NCI-H1092 (cell line): ENCODE measurements at regions not wholly inside any gene's neighbourhood (a gene's known extent, or its start where the extent isn't known, plus 50 kb on each side); places are given as distances from the start of the nearest gene placed in this dataset.
A peak's percentile ranks its signal among the peaks of the same experiment; 100 is the strongest.

Experiments used
- DNase-seq: peaks from one replicate; lab custom pipeline; 2025; lab: John Stamatoyannopoulos, UW

GRCh38 chr5:2603272-2603575 lies 148.3 kb downstream of the IRX2 start:
- DNase-seq: no peak

DNA sequence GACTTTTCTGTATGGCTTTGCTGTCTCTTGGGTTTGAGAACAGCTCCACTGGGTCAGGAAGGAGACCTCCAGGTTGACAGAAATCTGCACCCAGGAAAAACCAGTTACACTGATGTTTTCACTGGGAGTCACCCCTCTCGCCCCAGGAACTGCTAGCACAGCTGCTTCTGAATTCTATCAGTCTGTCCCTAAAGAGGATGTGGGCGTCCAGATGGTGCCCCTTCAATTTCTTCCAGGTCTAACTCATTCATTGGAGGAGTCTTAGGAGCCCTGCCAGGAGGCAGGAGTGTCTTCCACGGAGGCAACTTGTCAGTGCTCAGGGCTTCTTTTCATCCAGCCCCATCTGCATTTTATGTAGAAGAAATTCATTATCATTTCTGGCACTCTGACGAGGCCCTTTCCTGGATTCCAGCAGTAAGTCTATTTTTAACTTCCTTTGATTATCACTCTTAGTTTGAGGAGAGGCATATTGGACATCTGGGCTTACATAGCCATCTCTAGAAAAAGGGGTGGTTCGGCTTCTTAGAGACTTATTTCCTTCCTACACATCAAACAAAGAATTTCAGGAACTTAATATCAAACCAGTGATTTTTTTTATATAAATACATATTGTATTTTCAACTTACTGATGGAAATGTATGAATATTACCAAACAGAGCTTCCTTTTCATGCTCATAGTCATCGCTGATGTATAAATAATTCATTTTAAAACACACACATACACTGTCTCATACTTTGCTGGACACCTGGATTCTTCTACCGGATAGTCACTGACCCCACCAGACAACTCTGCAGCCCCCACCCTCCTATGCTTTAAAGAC lies 148.8 kb downstream of the IRX2 start:
- no peak for DNase-seq

DNA sequence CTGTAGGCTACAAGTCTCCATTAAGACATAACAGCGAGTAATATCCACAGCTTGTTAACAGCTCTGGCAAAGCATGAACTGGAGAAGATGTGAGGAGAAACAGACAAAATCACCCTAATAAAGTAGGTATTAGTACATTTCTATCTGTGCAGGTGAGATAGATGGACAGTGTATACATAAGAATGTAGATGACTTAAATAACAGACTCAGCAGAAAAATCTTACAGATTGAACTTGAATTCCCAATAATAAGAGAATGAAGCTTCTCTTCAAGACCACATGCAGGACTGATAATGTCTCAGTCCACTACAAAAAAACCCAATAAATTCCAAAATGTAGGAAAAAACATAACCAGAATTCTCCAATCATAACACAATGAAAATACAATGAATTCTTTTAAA lies 153.0 kb downstream of the IRX2 start:
- no peak for DNase-seq

GRCh38 chr5:2594701-2595100 lies 156.8 kb downstream of the IRX2 start:
- DNase-seq: no peak

- DNase-seq: no peak
These were observed 158.7 kb downstream of the IRX2 start for GRCh38 chr5:2592766-2593165.

- DNase-seq: no peak
These were observed 159.6 kb downstream of the IRX2 start for GRCh38 chr5:2591777-2592453.

DNA sequence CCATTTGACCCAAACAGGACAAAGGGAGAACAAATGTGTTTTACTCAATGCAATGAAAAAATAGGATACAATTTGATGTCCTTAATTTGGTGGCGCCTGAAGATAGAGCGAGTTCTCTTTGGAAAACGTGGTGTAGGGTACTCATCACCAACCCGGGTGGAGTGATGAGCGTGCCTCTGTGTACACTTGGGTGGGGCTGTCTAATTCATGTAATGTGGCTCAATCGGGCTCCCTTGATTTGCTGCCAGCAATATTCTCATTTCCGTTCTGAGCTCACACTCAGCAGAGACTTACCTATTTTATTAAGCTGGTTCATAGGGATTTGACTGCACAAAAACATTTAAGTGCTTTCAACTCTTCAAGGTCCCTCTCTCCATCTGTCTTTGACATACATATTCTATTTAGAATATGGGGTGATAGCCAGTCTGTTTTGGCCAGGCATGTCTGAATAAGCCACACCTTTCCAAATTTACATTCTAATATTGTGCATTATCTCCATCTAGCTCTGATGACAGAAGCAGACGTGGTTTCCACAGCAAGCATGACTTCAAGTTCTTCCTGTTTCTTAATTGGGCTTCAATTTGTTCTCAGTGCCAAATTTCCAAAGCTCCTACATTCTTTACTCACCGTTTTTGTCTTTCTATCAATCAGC lies 162.5 kb downstream of the IRX2 start:
- DNase-seq: peak; percentile 41

DNA sequence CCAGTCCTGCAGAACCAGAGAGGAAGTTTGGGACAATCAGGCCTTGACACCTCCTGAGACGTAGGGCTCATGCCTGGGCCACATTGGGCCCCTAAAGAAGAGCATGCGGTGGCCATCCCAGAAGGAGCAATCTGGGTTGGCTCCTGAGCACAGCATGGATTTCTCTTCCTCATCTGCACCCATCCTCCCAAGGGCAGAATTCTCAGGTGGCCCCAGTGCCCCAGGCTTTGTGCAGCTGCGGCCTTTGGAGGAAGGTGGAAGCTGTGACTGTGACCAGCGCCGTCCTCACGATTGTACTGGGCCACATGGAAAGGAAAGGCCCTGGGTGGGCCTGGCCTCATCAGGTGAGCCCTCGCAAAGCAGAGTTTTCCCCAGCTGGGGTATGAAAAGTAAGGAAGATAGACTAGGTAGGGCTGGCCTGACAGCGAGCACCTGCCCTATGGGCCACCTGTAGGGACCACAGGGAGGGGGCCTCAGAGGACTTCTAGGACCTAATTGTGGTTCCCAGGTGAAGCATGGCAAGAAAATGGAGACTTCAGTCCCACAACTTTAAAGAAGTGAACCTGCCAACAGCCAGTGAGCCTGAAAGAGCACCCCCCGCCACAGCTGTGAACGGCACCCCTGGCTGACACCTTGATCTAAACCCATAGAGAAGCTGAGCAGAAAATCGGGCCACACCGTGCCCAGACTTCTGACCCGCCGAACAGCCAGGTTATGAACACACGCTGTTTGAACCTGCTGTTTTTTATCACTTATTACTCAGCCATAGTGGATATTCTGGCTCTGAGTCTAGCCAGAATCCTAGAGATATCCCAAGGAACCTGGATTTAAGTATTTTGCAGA lies 164.1 kb downstream of the IRX2 start:
- DNase-seq: no peak

DNA sequence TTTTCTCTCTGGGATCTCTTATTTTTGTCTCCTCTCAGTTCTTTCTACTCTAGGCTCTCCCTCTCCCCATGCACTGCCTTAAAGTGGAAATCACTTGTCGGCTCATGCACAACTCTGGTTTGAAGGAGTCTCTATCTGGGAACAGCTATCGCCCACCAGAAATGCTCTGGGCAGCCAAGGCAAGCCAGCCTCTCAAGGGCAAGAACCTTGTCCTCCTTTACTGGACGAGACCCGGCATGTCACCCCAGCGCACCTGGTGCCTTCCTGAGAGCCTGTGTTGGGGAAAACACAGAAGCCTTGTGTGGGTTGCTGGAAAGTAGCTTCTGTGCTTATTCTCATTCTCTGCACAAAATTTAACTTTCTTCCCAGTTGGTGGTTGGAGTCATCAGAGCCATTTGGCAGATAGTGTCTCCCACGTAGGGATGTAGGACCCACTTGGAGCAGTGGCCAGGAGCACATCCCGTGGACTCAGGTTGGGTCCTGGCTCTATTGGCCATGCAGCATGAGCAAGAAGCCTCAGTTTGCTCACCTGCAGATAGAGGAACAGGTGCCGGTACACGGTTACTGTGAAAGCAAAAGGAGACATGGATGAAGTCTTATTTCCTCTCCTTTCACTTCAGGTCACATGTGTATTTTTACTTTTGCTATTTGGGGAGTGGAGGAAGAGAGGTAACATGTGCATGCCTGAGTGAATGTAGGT lies 165.3 kb downstream of the IRX2 start:
- no peak for DNase-seq

DNA sequence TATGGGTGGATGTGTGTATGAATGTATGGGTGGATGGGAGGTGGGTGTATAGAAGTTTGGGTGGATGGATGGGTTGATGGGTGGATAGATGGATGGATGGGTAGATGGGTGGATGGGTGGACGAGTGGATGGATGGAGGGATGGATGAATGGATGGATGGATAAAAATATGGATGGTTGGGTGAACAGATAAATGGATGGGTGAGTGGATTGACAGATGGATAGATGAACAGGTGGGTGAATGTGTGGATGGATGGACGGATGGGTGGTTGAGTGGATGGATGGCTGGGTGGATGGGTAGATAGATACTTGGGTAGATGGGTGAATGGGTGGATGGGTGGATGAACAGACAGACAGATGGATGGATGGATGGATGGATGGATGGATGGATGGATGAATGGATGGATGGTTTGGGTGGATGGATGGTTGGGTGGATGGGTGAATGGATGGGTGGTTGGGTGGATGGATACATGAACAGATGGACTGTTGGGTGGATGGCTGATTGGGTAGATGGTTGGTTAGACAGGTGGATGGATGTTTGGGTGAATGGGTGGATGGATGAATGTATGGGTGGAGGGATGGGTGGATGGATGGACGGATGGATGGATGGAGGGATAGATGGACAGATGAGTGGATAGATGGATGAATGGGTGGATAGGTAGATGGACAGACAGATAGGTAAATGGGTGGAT lies 166.8 kb downstream of the IRX2 start:
- DNase-seq: no peak

DNA sequence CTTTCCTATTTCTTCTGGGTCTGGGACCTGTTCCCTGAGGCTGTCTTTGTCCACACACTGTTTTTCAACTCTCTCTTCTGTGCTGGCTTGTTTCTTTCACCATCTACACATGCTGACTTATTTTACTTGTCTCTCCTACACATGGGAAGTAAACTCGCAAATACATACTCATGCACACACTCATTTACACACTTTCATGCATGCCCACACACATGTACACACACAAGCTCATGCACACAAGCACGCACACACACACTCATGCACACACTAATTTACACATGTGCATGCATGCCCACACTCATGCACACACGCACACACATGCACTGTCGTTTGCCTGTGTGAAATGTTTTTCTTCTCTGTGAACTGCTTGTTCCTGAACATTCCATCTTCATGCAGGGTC lies 169.0 kb downstream of the IRX2 start:
- no peak for DNase-seq

DNA sequence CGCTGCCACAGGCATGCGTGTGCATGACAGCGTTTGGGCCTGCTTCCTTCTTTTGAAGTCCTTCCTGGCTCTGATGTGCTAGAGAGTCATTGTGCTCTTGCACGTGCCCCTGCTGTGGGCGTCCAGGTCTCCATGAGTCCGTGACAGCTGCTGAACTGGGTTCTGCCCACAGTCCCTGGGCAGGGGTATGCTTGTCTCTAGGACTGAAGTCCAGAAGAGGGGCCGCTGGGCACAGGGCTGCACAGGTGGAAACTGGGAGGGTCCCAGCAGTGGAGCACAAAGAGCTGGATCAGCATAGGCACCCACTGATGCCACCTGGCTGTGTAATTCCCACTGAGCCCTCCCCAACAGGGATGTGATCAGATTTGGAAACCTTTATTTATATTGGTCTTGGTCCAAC lies 169.4 kb downstream of the IRX2 start:
- no peak for DNase-seq

- DNase-seq: no peak
These were observed 170.1 kb downstream of the IRX2 start for GRCh38 chr5:2581418-2581817.

GRCh38 chr5:2579126-2579525 lies 172.4 kb downstream of the IRX2 start:
- peak; percentile 11 for DNase-seq

DNA sequence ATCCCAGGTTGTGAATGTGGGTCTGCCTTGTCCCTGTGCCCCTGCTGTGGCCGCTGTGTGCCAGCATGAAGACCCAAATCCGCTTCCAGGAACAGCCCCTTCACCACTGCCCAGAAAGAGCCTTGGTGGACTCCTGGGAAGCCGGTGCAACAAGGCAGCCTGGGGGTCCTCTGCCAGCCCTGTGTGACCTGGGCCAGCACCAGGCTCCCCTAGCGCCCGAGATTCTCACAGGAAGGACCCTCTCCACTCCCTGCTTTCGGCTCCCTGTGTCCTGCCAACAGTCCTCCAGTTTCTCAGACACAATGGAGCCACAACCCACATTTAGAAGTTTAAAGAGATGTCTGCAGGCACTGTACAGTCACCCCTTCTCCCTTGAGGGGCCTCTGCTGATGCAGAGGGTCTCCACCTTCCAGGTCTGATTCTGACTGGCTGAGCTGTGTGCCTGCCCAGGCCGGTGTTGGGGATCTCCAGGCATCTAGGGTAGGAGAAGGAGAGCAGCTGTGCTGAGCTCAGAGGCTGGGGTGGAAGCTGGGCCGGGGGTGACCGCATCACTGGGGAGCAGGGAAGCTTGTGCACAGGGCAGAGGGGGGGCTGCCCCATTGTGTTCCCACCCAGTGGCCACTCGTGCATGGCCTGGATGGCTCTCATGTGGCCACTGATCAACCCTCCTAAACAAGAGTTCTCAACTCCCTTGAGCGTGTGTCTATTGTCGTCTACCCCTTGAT lies 174.0 kb downstream of the IRX2 start:
- DNase-seq: no peak

GRCh38 chr5:2576823-2577222 lies 174.7 kb downstream of the IRX2 start:
- DNase-seq: no peak

DNA sequence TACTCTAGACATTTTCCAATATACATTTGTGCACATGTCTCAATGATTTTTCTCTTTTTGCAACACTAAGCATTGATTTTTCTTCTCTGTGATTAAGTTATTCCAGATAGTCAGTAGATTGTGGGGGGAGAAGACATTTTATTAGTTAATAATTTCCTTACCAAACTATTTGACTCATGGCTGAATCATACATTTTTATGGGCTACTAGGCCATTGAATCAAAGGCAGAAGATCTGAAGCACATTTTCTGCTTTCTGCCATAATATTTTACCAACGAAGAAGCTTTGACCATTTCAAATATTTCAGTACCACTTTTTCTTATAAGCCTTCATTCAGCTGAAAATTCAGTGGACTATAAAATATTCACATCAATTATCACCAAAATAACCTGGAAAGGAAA lies 175.6 kb downstream of the IRX2 start:
- no peak for DNase-seq

- DNase-seq: no peak
These were observed 176.2 kb downstream of the IRX2 start for GRCh38 chr5:2575292-2575691.

DNA sequence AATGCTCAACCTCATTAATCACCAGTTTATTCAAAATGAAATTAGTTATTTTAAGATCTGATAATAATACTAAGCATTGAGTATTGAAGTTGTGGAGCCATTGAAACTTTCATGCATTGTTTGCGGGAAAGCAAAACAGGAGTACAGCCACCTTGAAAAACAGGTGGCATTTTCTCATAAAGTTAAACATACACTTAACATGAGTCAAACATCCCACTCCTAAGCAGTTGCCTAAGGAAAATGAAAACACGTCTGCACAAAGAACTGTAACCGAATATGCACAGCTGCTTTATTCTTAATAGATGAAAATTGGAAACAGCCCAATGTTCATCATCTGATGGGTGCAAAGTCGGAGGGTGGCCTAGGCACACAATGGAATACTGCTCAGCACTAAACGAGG lies 177.3 kb downstream of the IRX2 start:
- DNase-seq: no peak

DNA sequence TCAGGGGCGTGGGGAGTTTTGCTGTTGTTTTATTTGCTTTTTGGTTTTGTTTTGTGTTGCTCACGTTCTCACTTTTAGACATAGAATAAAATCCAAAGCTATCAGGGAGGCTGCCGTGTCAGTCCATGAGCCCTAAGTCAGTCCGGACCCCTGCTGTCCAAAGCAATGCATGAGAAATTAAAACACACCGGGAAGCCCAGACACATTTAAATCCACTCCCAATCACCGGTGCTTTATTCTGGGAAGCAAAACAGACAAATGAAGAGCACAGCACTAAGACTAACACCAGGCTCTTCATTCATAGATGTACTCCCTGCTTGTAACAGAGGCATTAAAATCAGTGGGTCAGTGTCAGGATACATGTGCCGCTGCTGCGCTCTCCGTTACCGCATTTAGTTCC lies 180.9 kb downstream of the IRX2 start:
- no peak for DNase-seq
